ENCODE measurements at regions not wholly inside any gene's neighbourhood (a gene's known extent, or its start where the extent isn't known, plus 50 kb on each side); places are given as distances from the start of the nearest gene placed in this dataset.

DNA sequence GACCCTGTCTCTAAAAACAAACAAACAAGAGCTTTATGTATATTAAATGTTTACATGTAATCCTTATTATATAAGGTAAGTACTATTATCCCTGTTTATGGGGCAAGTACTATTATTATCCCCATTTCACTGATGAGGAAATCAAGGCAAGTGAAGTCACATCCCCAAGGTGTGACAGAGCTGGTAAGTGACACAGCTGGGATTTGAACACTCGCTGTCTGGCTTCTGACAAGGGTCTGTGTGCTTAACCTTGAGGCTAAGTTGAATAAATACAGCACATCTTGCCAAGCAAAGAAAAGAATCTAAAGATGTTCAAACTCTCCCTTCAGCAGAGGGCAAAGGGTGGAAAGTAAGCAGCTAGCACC is 167.9 kb upstream of the IRF2BP2 start:
- TF ChIP-seq, protein P1, sequence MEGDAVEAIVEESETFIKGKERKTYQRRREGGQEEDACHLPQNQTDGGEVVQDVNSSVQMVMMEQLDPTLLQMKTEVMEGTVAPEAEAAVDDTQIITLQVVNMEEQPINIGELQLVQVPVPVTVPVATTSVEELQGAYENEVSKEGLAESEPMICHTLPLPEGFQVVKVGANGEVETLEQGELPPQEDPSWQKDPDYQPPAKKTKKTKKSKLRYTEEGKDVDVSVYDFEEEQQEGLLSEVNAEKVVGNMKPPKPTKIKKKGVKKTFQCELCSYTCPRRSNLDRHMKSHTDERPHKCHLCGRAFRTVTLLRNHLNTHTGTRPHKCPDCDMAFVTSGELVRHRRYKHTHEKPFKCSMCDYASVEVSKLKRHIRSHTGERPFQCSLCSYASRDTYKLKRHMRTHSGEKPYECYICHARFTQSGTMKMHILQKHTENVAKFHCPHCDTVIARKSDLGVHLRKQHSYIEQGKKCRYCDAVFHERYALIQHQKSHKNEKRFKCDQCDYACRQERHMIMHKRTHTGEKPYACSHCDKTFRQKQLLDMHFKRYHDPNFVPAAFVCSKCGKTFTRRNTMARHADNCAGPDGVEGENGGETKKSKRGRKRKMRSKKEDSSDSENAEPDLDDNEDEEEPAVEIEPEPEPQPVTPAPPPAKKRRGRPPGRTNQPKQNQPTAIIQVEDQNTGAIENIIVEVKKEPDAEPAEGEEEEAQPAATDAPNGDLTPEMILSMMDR (conservative IDR thresholded peaks at IDR 0.05; ENCODE audit: low read depth, low read length): no peak
- no peak for TF ChIP-seq EZH2 (IDR thresholded peaks at IDR 0.05; ENCODE audit: borderline replicate concordance, low read depth, low read length, poor library complexity, severe bottlenecking)
